Gastroesophageal sphincter (tissue), 4 donors: ENCODE measurements at regions not wholly inside any gene's neighbourhood (a gene's known extent, or its start where the extent isn't known, plus 50 kb on each side); places are given as distances from the start of the nearest gene placed in this dataset.

Experiments
- ATAC-seq: fragments of 150-250 bp; one replicate; pipeline ENCODE4 v1.9.1; 2016; ENCODE audit warnings: mild to moderate bottlenecking, moderate library complexity
- H3K27ac ChIP-seq, 4 donors: fragments of 200-600 bp; sonication (generic) in 3 of 4; 1 replicate in 3 of 4; 2 replicates in 1 of 4; pipeline ENCODE4 v1.5.1; 2016 to 2019
- H3K27me3 ChIP-seq: fragments of 200-600 bp; sonication (generic); one replicate; pipeline ENCODE4 v1.5.1; 2019
- H3K36me3 ChIP-seq, 2 donors: fragments of 200-600 bp; sonication (generic); one replicate each; pipeline ENCODE4 v1.5.1; 2019; ENCODE audit warnings: control low read depth in 1 of 2
- H3K4me1 ChIP-seq, 3 donors: fragments of 200-600 bp; sonication (generic); 1 replicate in 2 of 3; 2 replicates in 1 of 3; pipeline ENCODE4 v1.5.1; 2016 to 2019; ENCODE audit warnings: control low read depth in 2 of 3
- H3K4me3 ChIP-seq, 2 donors: fragments of 200-600 bp; sonication (generic); one replicate each; pipeline ENCODE4 v1.5.1; 2019; ENCODE audit warnings: mild to moderate bottlenecking in 1 of 2, moderate library complexity in 1 of 2
- H3K9me3 ChIP-seq, 3 donors: fragments of 200-600 bp; sonication (generic); one replicate each; pipeline ENCODE4 v1.5.1; 2017 to 2019; ENCODE audit warnings: control low read depth in 2 of 3
- CTCF ChIP-seq, 4 experiments: fragments of 200-600 bp in 2 of 4; fragments of 450-650 bp in 2 of 4; sonication (generic) in 1 of 4; IDR thresholded peaks; one replicate each; pipeline ENCODE4 v1.5.1; 2017 to 2019; ENCODE audit warnings: antibody characterized with exemption in 4 of 4, mild to moderate bottlenecking in 2 of 4, moderate library complexity in 2 of 4
- EP300 ChIP-seq: sonication (generic); formaldehyde crosslinking; IDR thresholded peaks from one replicate; pipeline ENCODE4 v1.6.1; 2017; ENCODE audit warnings: antibody characterized with exemption, mild to moderate bottlenecking
- POLR2A ChIP-seq, 2 donors: fragments of 450-650 bp; IDR thresholded peaks; one replicate each; pipeline ENCODE4 v1.6.1; 2017; ENCODE audit warnings: antibody characterized with exemption in 2 of 2, mild to moderate bottlenecking in 2 of 2, moderate library complexity in 1 of 2
- POLR2AphosphoS5 ChIP-seq: sonication (generic); formaldehyde crosslinking; IDR thresholded peaks from one replicate; pipeline ENCODE4 v1.6.1; 2017; ENCODE audit warnings: antibody characterized with exemption
- WGBS, 2 donors: methylation state at CpG; one replicate each; pipeline ENCODE4 v1.1.5; 2018; ENCODE audit warnings: low coverage in 1 of 2; 5-methylcytosine and 5-hydroxymethylcytosine counted together

GRCh38 chr5:153884612-153884957 is 154.1 kb downstream of the FAM114A2 start:
- Histone ChIP-seq H3K4me1 (no peaks in the 10 kb centered on the region), H3K4me3 (no peak overlapping the region), H3K27me3 (no peaks in the 10 kb centered on the region), H3K36me3 (no peaks in the 10 kb centered on the region), H3K27ac (no peak overlapping the region), H3K9me3 (no peaks in the 10 kb centered on the region)
- TF ChIP-seq EP300 = no peak
- TF ChIP-seq CTCF (IDR thresholded peaks at IDR 0.05) = no peak
- no peak for TF ChIP-seq POLR2AphosphoS5
- TF ChIP-seq POLR2A (IDR thresholded peaks at IDR 0.05) = no peak
- no peak for ATAC-seq
- WGBS, 2 donors = 96 to 98% methylated on average over 4 of the region's 4 CpGs

- Histone ChIP-seq H3K27me3 (no peaks in the 10 kb centered on the region), H3K4me1 (no peaks in the 10 kb centered on the region), H3K9me3 (no peaks in the 10 kb centered on the region), H3K36me3 (no peaks in the 10 kb centered on the region), H3K4me3 (no peak overlapping the region), H3K27ac (no peak overlapping the region)
- no peak for ATAC-seq
- TF ChIP-seq POLR2A (IDR thresholded peaks at IDR 0.05) = no peak
- 43 to 78% methylated on average over 4 to 6 of the region's 6 CpGs for WGBS, 2 donors
Observed at GRCh38 chr5:153883854-153884611, 154.7 kb downstream of the FAM114A2 start.

- ATAC-seq = no peak
- Histone ChIP-seq H3K36me3 (no peaks in the 10 kb centered on the region), H3K4me1 (no peaks in the 10 kb centered on the region), H3K27ac (no peak overlapping the region), H3K9me3 (no peaks in the 10 kb centered on the region), H3K27me3 (no peaks in the 10 kb centered on the region), H3K4me3 (no peak overlapping the region)
- WGBS, 2 donors = 42 to 82% methylated on average over 1 of the region's 1 CpG
- TF ChIP-seq POLR2A (IDR thresholded peaks at IDR 0.05) (no peak), POLR2AphosphoS5 (no peak), EP300 (no peak)
Observed at GRCh38 chr5:153881687-153882086, 157.0 kb downstream of the FAM114A2 start.

- Histone ChIP-seq H3K27me3 (no peaks in the 10 kb centered on the region), H3K27ac (no peak overlapping the region), H3K4me3 (no peak overlapping the region), H3K9me3 (no peaks in the 10 kb centered on the region), H3K36me3 (no peaks in the 10 kb centered on the region), H3K4me1 (no peaks in the 10 kb centered on the region)
- ATAC-seq = no peak
- no peak for TF ChIP-seq CTCF (IDR thresholded peaks at IDR 0.05)
- 0 to 17% methylated on average over 1 of the region's 1 CpG for whole genome bisulfite sequencing, 2 donors
Observed at GRCh38 chr5:153880106-153880505, 158.6 kb downstream of the FAM114A2 start.

GRCh38 chr5:153879596-153879995 is 159.1 kb downstream of the FAM114A2 start:
- ATAC-seq = no peak
- H3K9me3 ChIP-seq = peaks cover 0 to under 1% (median 0%) of the 10 kb centered on the region in 3 donors
- no peak overlapping the region for H3K27ac ChIP-seq
- no peak overlapping the region for H3K4me3 ChIP-seq
- TF ChIP-seq POLR2A (IDR thresholded peaks at IDR 0.05) (no peak), CTCF (IDR thresholded peaks at IDR 0.05) (no peak), POLR2AphosphoS5 (no peak), EP300 (no peak)
- H3K36me3 ChIP-seq = no peaks in the 10 kb centered on the region
- no peaks in the 10 kb centered on the region for H3K27me3 ChIP-seq
- no peaks in the 10 kb centered on the region for H3K4me1 ChIP-seq

- ATAC-seq = no peak
- Histone ChIP-seq H3K4me1 (no peaks in the 10 kb centered on the region), H3K36me3 (no peaks in the 10 kb centered on the region), H3K27me3 (no peaks in the 10 kb centered on the region), H3K27ac (no peak overlapping the region), H3K9me3 (no peaks in the 10 kb centered on the region), H3K4me3 (no peak overlapping the region)
- WGBS, 2 donors = 71% methylated on average over 3 of the region's 4 CpGs; no CpG with 5 or more reads in 1 of the 2 donors
- TF ChIP-seq POLR2A (IDR thresholded peaks at IDR 0.05) (no peak), POLR2AphosphoS5 (no peak), EP300 (no peak), CTCF (IDR thresholded peaks at IDR 0.05) (no peak)
Observed at GRCh38 chr5:153866176-153866575, 172.5 kb downstream of the FAM114A2 start.
